Suprapubic skin (tissue), 4 donors: ENCODE measurements at regions not wholly inside any gene's neighbourhood (a gene's known extent, or its start where the extent isn't known, plus 50 kb on each side); places are given as distances from the start of the nearest gene placed in this dataset.
A peak's percentile ranks its signal among the peaks of the same experiment; 100 is the strongest.
"Not testable (repeated sequence)": the region's sequence is repeated elsewhere in the genome, so short reads cannot be mapped to it uniquely, and the experiment has no call there.

ENCODE experiments used
- DNase-seq, 2 donors: peaks; one replicate each; pipeline ENCODE4 v3.0.0-alpha.2; 2019; ENCODE audit warnings: low spot score in 2 of 2
- H3K27ac ChIP-seq: fragments of 200-600 bp; sonication (generic); one replicate; pipeline ENCODE4 v1.5.1; 2019
- H3K27me3 ChIP-seq: fragments of 200-600 bp; sonication (generic); one replicate; pipeline ENCODE4 v1.5.1; 2019
- H3K36me3 ChIP-seq: fragments of 200-600 bp; sonication (generic); one replicate; pipeline ENCODE4 v1.5.1; 2019
- H3K4me1 ChIP-seq: fragments of 200-600 bp; sonication (generic); one replicate; pipeline ENCODE4 v1.5.1; 2019
- H3K4me3 ChIP-seq: fragments of 200-600 bp; sonication (generic); one replicate; pipeline ENCODE4 v1.5.1; 2019; ENCODE audit warnings: mild to moderate bottlenecking
- H3K9me3 ChIP-seq: fragments of 200-600 bp; sonication (generic); one replicate; pipeline ENCODE4 v1.5.1; 2019
- CTCF ChIP-seq, 2 donors: fragments of 200-600 bp in 1 of 2; fragments of 450-650 bp in 1 of 2; sonication (generic) in 1 of 2; IDR thresholded peaks; one replicate each; pipeline ENCODE4 v1.5.1; 2016 to 2019; ENCODE audit warnings: antibody characterized with exemption in 2 of 2, mild to moderate bottlenecking in 1 of 2, moderate library complexity in 1 of 2
- EP300 ChIP-seq: sonication (generic); formaldehyde crosslinking; IDR thresholded peaks from one replicate; pipeline ENCODE4 v1.6.1; 2017; ENCODE audit warnings: antibody characterized with exemption
- POLR2A ChIP-seq, 2 donors: fragments of 450-650 bp; IDR thresholded peaks; one replicate each; pipeline ENCODE4 v1.6.1; 2017; ENCODE audit warnings: antibody characterized with exemption in 2 of 2, mild to moderate bottlenecking in 2 of 2, moderate library complexity in 2 of 2
- POLR2AphosphoS5 ChIP-seq, 3 donors: sonication (generic); formaldehyde crosslinking; IDR thresholded peaks; one replicate each; pipeline ENCODE4 v1.6.1; 2017; ENCODE audit warnings: antibody characterized with exemption in 3 of 3
- WGBS: methylation state at CpG from one replicate; pipeline ENCODE4 v1.1.5; 2018; 5-methylcytosine and 5-hydroxymethylcytosine counted together

GRCh38 chr6:26187292-26187691 is 100.1 kb downstream of the HFE start:
- no peak for DNase-seq
- H3K27ac ChIP-seq: no peak overlapping the region
- H3K9me3 ChIP-seq: no peaks in the 10 kb centered on the region
- WGBS: 58% methylated on average over 3 of the region's 3 CpGs
- H3K4me3 ChIP-seq: no peak overlapping the region
- H3K4me1 ChIP-seq: peaks cover 18% of the 10 kb centered on the region
- TF ChIP-seq EP300: no peak
- peaks cover 6% of the 10 kb centered on the region for H3K27me3 ChIP-seq
- H3K36me3 ChIP-seq: no peaks in the 10 kb centered on the region

- peak overlapping the region; percentile 57 for H3K4me3 ChIP-seq
- no peak for TF ChIP-seq CTCF (IDR thresholded peaks at IDR 0.05)
- TF ChIP-seq EP300: no peak
- no peak for TF ChIP-seq POLR2AphosphoS5 (IDR thresholded peaks at IDR 0.05)
- no peak for TF ChIP-seq POLR2A (IDR thresholded peaks at IDR 0.05)
- H3K9me3 ChIP-seq: no peaks in the 10 kb centered on the region
- peaks cover 16% of the 10 kb centered on the region for H3K4me1 ChIP-seq
- H3K36me3 ChIP-seq: no peaks in the 10 kb centered on the region
- H3K27ac ChIP-seq: peak overlapping the region; percentile 83
- 5% methylated on average over 20 of the region's 20 CpGs for WGBS
- DNase-seq: no peak
- peaks cover 6% of the 10 kb centered on the region for H3K27me3 ChIP-seq
Observed at GRCh38 chr6:26187981-26188635, 100.9 kb downstream of the HFE start.

GRCh38 chr6:26191512-26191911 is 104.3 kb downstream of the HFE start:
- not testable (repeated sequence) for H3K4me3 ChIP-seq, H3K27ac ChIP-seq, H3K36me3 ChIP-seq, H3K9me3 ChIP-seq, DNase-seq
- H3K27me3 ChIP-seq: peaks cover 12% of the 10 kb centered on the region
- 92% methylated on average over 8 of the region's 8 CpGs for WGBS
- peaks cover 18% of the 10 kb centered on the region for H3K4me1 ChIP-seq

GRCh38 chr6:26193467-26194328 is 106.5 kb downstream of the HFE start:
- WGBS: 100% methylated on average over 1 of the region's 1 CpG
- no peaks in the 10 kb centered on the region for H3K36me3 ChIP-seq
- no peaks in the 10 kb centered on the region for H3K9me3 ChIP-seq
- no peak for TF ChIP-seq POLR2A (IDR thresholded peaks at IDR 0.05)
- no peak for TF ChIP-seq EP300
- TF ChIP-seq POLR2AphosphoS5 (IDR thresholded peaks at IDR 0.05): no peak
- no peak for TF ChIP-seq CTCF (IDR thresholded peaks at IDR 0.05)
- peaks cover 26% of the 10 kb centered on the region for H3K27me3 ChIP-seq
- H3K27ac ChIP-seq: no peak overlapping the region
- H3K4me3 ChIP-seq: no peak overlapping the region
- no peak for DNase-seq
- peaks cover 33% of the 10 kb centered on the region for H3K4me1 ChIP-seq

- TF ChIP-seq CTCF (IDR thresholded peaks at IDR 0.05): no peak
- TF ChIP-seq POLR2A (IDR thresholded peaks at IDR 0.05): no peak
- no peak for TF ChIP-seq POLR2AphosphoS5 (IDR thresholded peaks at IDR 0.05)
- TF ChIP-seq EP300: no peak
- Histone ChIP-seq H3K27ac (no peak overlapping the region), H3K36me3 (no peaks in the 10 kb centered on the region), H3K4me1 (peaks cover 34% of the 10 kb centered on the region), H3K9me3 (no peaks in the 10 kb centered on the region), H3K4me3 (no peak overlapping the region), H3K27me3 (peaks cover 32% of the 10 kb centered on the region)
- no peak for DNase-seq
- 78% methylated on average over 3 of the region's 3 CpGs for WGBS
Observed at GRCh38 chr6:26194329-26194701, 107.1 kb downstream of the HFE start.

GRCh38 chr6:26194816-26195375 is 107.7 kb downstream of the HFE start:
- H3K36me3 ChIP-seq: no peaks in the 10 kb centered on the region
- no peaks in the 10 kb centered on the region for H3K9me3 ChIP-seq
- H3K4me1 ChIP-seq: peaks cover 40% of the 10 kb centered on the region
- WGBS: 4% methylated on average over 8 of the region's 8 CpGs
- no peak for TF ChIP-seq POLR2A (IDR thresholded peaks at IDR 0.05)
- no peak for TF ChIP-seq EP300
- TF ChIP-seq CTCF (IDR thresholded peaks at IDR 0.05): no peak
- no peak for TF ChIP-seq POLR2AphosphoS5 (IDR thresholded peaks at IDR 0.05)
- H3K27ac ChIP-seq: peak overlapping the region; percentile 57
- no peak for DNase-seq
- peaks cover 38% of the 10 kb centered on the region for H3K27me3 ChIP-seq
- H3K4me3 ChIP-seq: peak overlapping the region; percentile 72
